Activated naive CD8-positive, alpha-beta T cell treated with anti-CD3 and anti-CD28 coated beads, Interleukin-2, amount 10 ng/mL, durations not matched to agents 7 days and 5 days (primary cell): ENCODE measurements at regions not wholly inside any gene's neighbourhood (a gene's known extent, or its start where the extent isn't known, plus 50 kb on each side); places are given as distances from the start of the nearest gene placed in this dataset.

Experiments used
- ATAC-seq: fragments of 150-1000 bp; cut with Tn5 transposase; one replicate; pipeline ENCODE4 v1.10.0; 2021; ENCODE audit warnings: low read depth, moderate library complexity
- POLR2A ChIA-PET: fragments of 350-600 bp; sonication (Branson Sonifier 250); formaldehyde crosslinking; loops from one replicate; lab custom pipeline; 2021; ENCODE audit warnings: antibody characterized with exemption; lab: Charles Lee
- DNase-seq: peaks from one replicate; pipeline ENCODE4 v3.0.0; 2021
- H3K27ac Mint-ChIP-seq: one replicate; pipeline ENCODE4 v1.8.0; 2022; ENCODE audit warnings: mild to moderate bottlenecking, mixed read lengths
- H3K27me3 Mint-ChIP-seq: one replicate; pipeline ENCODE4 v1.8.0; 2022; ENCODE audit warnings: mild to moderate bottlenecking, moderate library complexity, mixed read lengths
- H3K36me3 Mint-ChIP-seq: one replicate; pipeline ENCODE4 v1.8.0; 2021; ENCODE audit warnings: mild to moderate bottlenecking, mixed read lengths
- H3K4me1 Mint-ChIP-seq: one replicate; pipeline ENCODE4 v1.8.0; 2021; ENCODE audit warnings: mixed read lengths
- H3K4me3 Mint-ChIP-seq: one replicate; pipeline ENCODE4 v1.8.0; 2022; ENCODE audit warnings: mild to moderate bottlenecking, moderate library complexity, mixed read lengths
- H3K9me3 Mint-ChIP-seq: one replicate; pipeline ENCODE4 v1.8.0; 2021; ENCODE audit warnings: mixed read lengths

- H3K4me1 Mint-ChIP-seq: no peaks in the 10 kb centered on the region
- H3K27me3 Mint-ChIP-seq: no peaks in the 10 kb centered on the region
- POLR2A ChIA-PET: no interaction called here
- ATAC-seq (no peak), DNase-seq (no peak)
- no peaks in the 10 kb centered on the region for H3K36me3 Mint-ChIP-seq
- H3K9me3 Mint-ChIP-seq: no peaks in the 10 kb centered on the region
- H3K27ac Mint-ChIP-seq: no peak overlapping the region
- H3K4me3 Mint-ChIP-seq: no peak overlapping the region
Measured at GRCh38 chr2:104687147-104687546, 166.8 kb upstream of the POU3F3 start.

- H3K27ac Mint-ChIP-seq: no peak overlapping the region
- no peaks in the 10 kb centered on the region for H3K27me3 Mint-ChIP-seq
- no peak for ATAC-seq
- no peak overlapping the region for H3K4me3 Mint-ChIP-seq
- no peaks in the 10 kb centered on the region for H3K9me3 Mint-ChIP-seq
- no peaks in the 10 kb centered on the region for H3K4me1 Mint-ChIP-seq
- H3K36me3 Mint-ChIP-seq: no peaks in the 10 kb centered on the region
- no peak for DNase-seq
- POLR2A ChIA-PET: no interaction called here
Measured at GRCh38 chr2:104690255-104690984, 163.5 kb upstream of the POU3F3 start.

- POLR2A ChIA-PET: no interaction called here
- Mint-ChIP-seq H3K4me3 (no peak overlapping the region), H3K27ac (no peak overlapping the region), H3K4me1 (no peaks in the 10 kb centered on the region), H3K27me3 (peaks cover 2% of the 10 kb centered on the region), H3K36me3 (no peaks in the 10 kb centered on the region), H3K9me3 (no peaks in the 10 kb centered on the region)
- ATAC-seq (no peak), DNase-seq (no peak)
Measured at GRCh38 chr2:104698276-104698675, 155.6 kb upstream of the POU3F3 start.

- ATAC-seq (no peak), DNase-seq (no peak)
- Mint-ChIP-seq H3K36me3 (no peaks in the 10 kb centered on the region), H3K4me1 (no peaks in the 10 kb centered on the region), H3K27me3 (peaks cover 4% of the 10 kb centered on the region), H3K4me3 (no peak overlapping the region), H3K27ac (no peak overlapping the region), H3K9me3 (no peaks in the 10 kb centered on the region)
- POLR2A ChIA-PET: no interaction called here
Measured at GRCh38 chr2:104701411-104701911, 152.5 kb upstream of the POU3F3 start.

- Mint-ChIP-seq H3K27ac (no peak overlapping the region), H3K27me3 (peaks cover 3% of the 10 kb centered on the region), H3K4me1 (no peaks in the 10 kb centered on the region), H3K36me3 (no peaks in the 10 kb centered on the region), H3K4me3 (no peak overlapping the region), H3K9me3 (no peaks in the 10 kb centered on the region)
- DNase-seq (no peak), ATAC-seq (no peak)
- POLR2A ChIA-PET: no interaction called here
Measured at GRCh38 chr2:104702031-104702850, 151.7 kb upstream of the POU3F3 start.

GRCh38 chr2:104703669-104704068 is 150.2 kb upstream of the POU3F3 start:
- no peaks in the 10 kb centered on the region for H3K36me3 Mint-ChIP-seq
- no peak overlapping the region for H3K4me3 Mint-ChIP-seq
- DNase-seq (no peak), ATAC-seq (no peak)
- no peak overlapping the region for H3K27ac Mint-ChIP-seq
- no peaks in the 10 kb centered on the region for H3K4me1 Mint-ChIP-seq
- H3K9me3 Mint-ChIP-seq: no peaks in the 10 kb centered on the region
- POLR2A ChIA-PET: no interaction called here
- peaks cover 3% of the 10 kb centered on the region for H3K27me3 Mint-ChIP-seq

- Mint-ChIP-seq H3K36me3 (no peaks in the 10 kb centered on the region), H3K27ac (no peak overlapping the region), H3K4me3 (no peak overlapping the region), H3K4me1 (no peaks in the 10 kb centered on the region), H3K9me3 (no peaks in the 10 kb centered on the region), H3K27me3 (peaks cover 3% of the 10 kb centered on the region)
- no peak for DNase-seq
- POLR2A ChIA-PET: no interaction called here
- no peak for ATAC-seq
Measured at GRCh38 chr2:104704496-104705245, 149.2 kb upstream of the POU3F3 start.

- H3K4me3 Mint-ChIP-seq: no peak overlapping the region
- no peaks in the 10 kb centered on the region for H3K4me1 Mint-ChIP-seq
- POLR2A ChIA-PET: no interaction called here
- peaks cover 3% of the 10 kb centered on the region for H3K27me3 Mint-ChIP-seq
- ATAC-seq (no peak), DNase-seq (no peak)
- no peaks in the 10 kb centered on the region for H3K9me3 Mint-ChIP-seq
- no peaks in the 10 kb centered on the region for H3K36me3 Mint-ChIP-seq
- no peak overlapping the region for H3K27ac Mint-ChIP-seq
Measured at GRCh38 chr2:104707056-104707455, 146.9 kb upstream of the POU3F3 start.

- no peak overlapping the region for H3K27ac Mint-ChIP-seq
- DNase-seq: no peak
- POLR2A ChIA-PET: no interaction called here
- H3K4me1 Mint-ChIP-seq: no peaks in the 10 kb centered on the region
- ATAC-seq: no peak
- no peak overlapping the region for H3K4me3 Mint-ChIP-seq
- no peaks in the 10 kb centered on the region for H3K36me3 Mint-ChIP-seq
- no peaks in the 10 kb centered on the region for H3K9me3 Mint-ChIP-seq
- H3K27me3 Mint-ChIP-seq: peaks cover 3% of the 10 kb centered on the region
Measured at GRCh38 chr2:104708967-104709366, 144.9 kb upstream of the POU3F3 start.

GRCh38 chr2:104716061-104716460 is 137.9 kb upstream of the POU3F3 start:
- ATAC-seq (no peak), DNase-seq (no peak)
- no peak overlapping the region for H3K4me3 Mint-ChIP-seq
- POLR2A ChIA-PET: no interaction called here
- H3K9me3 Mint-ChIP-seq: peaks cover 2% of the 10 kb centered on the region
- H3K36me3 Mint-ChIP-seq: no peaks in the 10 kb centered on the region
- no peaks in the 10 kb centered on the region for H3K4me1 Mint-ChIP-seq
- H3K27me3 Mint-ChIP-seq: no peaks in the 10 kb centered on the region
- no peak overlapping the region for H3K27ac Mint-ChIP-seq

- H3K9me3 Mint-ChIP-seq: peaks cover 8% of the 10 kb centered on the region
- POLR2A ChIA-PET: no interaction called here
- H3K27me3 Mint-ChIP-seq: peaks cover 2% of the 10 kb centered on the region
- H3K36me3 Mint-ChIP-seq: no peaks in the 10 kb centered on the region
- no peak overlapping the region for H3K27ac Mint-ChIP-seq
- H3K4me1 Mint-ChIP-seq: peaks cover 8% of the 10 kb centered on the region
- DNase-seq (no peak), ATAC-seq (no peak)
- H3K4me3 Mint-ChIP-seq: no peak overlapping the region
Measured at GRCh38 chr2:104733226-104733943, 120.5 kb upstream of the POU3F3 start.

- POLR2A ChIA-PET: no interaction called here
- H3K36me3 Mint-ChIP-seq: no peaks in the 10 kb centered on the region
- peaks cover 8% of the 10 kb centered on the region for H3K4me1 Mint-ChIP-seq
- ATAC-seq (peak; percentile 56), DNase-seq (no peak)
- no peak overlapping the region for H3K4me3 Mint-ChIP-seq
- peaks cover 8% of the 10 kb centered on the region for H3K9me3 Mint-ChIP-seq
- peaks cover 2% of the 10 kb centered on the region for H3K27me3 Mint-ChIP-seq
- no peak overlapping the region for H3K27ac Mint-ChIP-seq
Measured at GRCh38 chr2:104734937-104735586, 118.9 kb upstream of the POU3F3 start.
